Effector memory CD8-positive, alpha-beta T cell (primary cell): ENCODE measurements at regions not wholly inside any gene's neighbourhood (a gene's known extent, or its start where the extent isn't known, plus 50 kb on each side); places are given as distances from the start of the nearest gene placed in this dataset.

ENCODE experiments used
- ATAC-seq: fragments of 150-1000 bp; cut with Tn5 transposase; replicated peaks from 2 replicates; pipeline ENCODE4 v1.10.0; 2021; ENCODE audit warnings: mild to moderate bottlenecking, moderate library complexity
- DNase-seq, 3 experiments: peaks; one replicate each; pipeline ENCODE4 v3.0.0; 2021
- H3K27ac Mint-ChIP-seq, 2 donors: one replicate each; pipeline ENCODE4 v1.8.0; 2022; ENCODE audit warnings: mild to moderate bottlenecking in 2 of 2, mixed read lengths in 2 of 2, moderate library complexity in 2 of 2
- H3K27me3 Mint-ChIP-seq, 2 donors: one replicate each; pipeline ENCODE4 v1.8.0; 2022; ENCODE audit warnings: mixed read lengths in 2 of 2
- H3K36me3 Mint-ChIP-seq: one replicate; pipeline ENCODE4 v1.8.0; 2022; ENCODE audit warnings: mild to moderate bottlenecking, moderate library complexity, mixed read lengths; ENCODE audit not compliant: insufficient read depth
- H3K4me1 Mint-ChIP-seq, 2 donors: one replicate each; pipeline ENCODE4 v1.8.0; 2022; ENCODE audit warnings: low read depth in 2 of 2, mixed read lengths in 2 of 2
- H3K4me3 Mint-ChIP-seq, 2 donors: one replicate each; pipeline ENCODE4 v1.8.0; 2022; ENCODE audit warnings: mild to moderate bottlenecking in 2 of 2, mixed read lengths in 2 of 2, moderate library complexity in 2 of 2
- H3K9me3 Mint-ChIP-seq, 2 donors: one replicate each; pipeline ENCODE4 v1.8.0; 2022; ENCODE audit warnings: mixed read lengths in 2 of 2

- Mint-ChIP-seq H3K36me3 (no peaks in the 10 kb centered on the region), H3K27ac (no peak overlapping the region), H3K4me3 (no peak overlapping the region), H3K27me3 (no peaks in the 10 kb centered on the region), H3K9me3 (peaks cover 0 to 2% of the 10 kb centered on the region in 2 donors), H3K4me1 (no peaks in the 10 kb centered on the region)
- DNase-seq (no peak), ATAC-seq (no peak)
Measured at GRCh38 chr4:155564880-155565279, 101.8 kb upstream of the GUCY1A1 start.

DNA sequence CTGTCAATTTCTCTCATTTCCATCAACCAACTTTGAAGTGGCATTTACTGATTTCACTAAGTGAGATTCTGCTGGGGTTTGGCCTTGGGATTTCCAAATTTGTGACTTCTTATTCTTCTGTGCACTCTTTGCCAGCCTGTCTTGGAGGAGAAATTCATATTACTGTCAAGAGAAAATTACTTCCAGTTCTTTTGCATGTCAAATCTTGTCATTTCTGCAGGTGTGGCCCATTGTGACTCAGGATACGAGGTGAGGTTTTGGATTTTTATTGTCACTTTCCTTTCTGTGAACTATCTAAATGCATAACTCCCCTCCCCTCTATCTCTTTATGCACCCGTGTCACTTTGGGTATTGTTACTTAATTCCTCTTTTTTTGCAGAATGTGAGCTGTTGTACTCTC lies 102.6 kb upstream of the GUCY1A1 start:
- Mint-ChIP-seq H3K4me1 (no peaks in the 10 kb centered on the region), H3K9me3 (peaks cover 0 to 2% of the 10 kb centered on the region in 2 donors), H3K27ac (no peak overlapping the region), H3K27me3 (no peaks in the 10 kb centered on the region), H3K4me3 (no peak overlapping the region), H3K36me3 (no peaks in the 10 kb centered on the region)
- no peak for DNase-seq
- ATAC-seq = no peak

DNA sequence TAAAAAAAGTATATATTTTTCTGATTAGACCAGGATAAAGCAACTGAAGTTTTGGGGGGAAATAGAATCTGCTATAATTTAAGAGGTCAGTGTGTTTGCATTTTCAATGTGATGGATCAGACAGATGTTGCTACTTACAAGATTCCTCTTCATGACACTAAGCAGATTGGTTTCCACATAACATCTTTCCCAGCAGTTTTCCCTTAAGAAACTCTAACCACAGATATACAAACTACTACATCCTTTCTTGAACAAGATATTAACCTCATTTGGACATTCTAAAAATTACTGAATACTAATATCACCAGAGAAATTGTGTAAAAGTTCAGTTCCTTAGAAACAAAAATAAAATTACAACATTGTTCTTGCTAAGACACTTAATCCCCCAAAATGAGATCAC lies 106.7 kb upstream of the GUCY1A1 start:
- no peak for ATAC-seq
- no peak overlapping the region for H3K27ac Mint-ChIP-seq
- peaks cover 0 to 2% of the 10 kb centered on the region in 2 donors for H3K9me3 Mint-ChIP-seq
- no peaks in the 10 kb centered on the region for H3K27me3 Mint-ChIP-seq
- H3K36me3 Mint-ChIP-seq = peaks cover 3% of the 10 kb centered on the region
- H3K4me3 Mint-ChIP-seq = no peak overlapping the region
- no peaks in the 10 kb centered on the region for H3K4me1 Mint-ChIP-seq
- DNase-seq = no peak

DNA sequence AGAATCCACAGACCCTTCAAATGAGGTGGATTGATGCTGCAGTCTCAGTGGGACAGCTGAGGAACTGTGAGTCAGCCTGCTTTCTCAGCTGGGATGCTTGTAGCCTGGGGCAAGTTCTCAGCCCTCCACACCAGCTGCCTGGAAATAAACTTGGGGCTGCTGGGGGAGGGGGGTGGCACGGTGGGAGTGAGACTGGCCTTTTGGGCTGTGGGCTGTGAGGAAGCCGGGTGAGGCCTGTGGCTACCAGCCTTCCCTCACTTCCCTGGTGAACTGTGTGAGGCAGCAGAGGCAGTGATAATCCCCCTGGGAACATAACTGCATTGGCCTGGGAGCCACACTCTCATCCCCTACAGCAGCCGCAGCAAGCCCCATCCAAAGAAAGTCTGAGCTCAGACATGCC lies 114.5 kb upstream of the GUCY1A1 start:
- DNase-seq (no peak), ATAC-seq (no peak)
- H3K4me1 Mint-ChIP-seq = no peaks in the 10 kb centered on the region
- H3K9me3 Mint-ChIP-seq = peaks cover 0 to 6% of the 10 kb centered on the region in 2 donors
- peaks cover 3% of the 10 kb centered on the region for H3K36me3 Mint-ChIP-seq
- no peak overlapping the region for H3K27ac Mint-ChIP-seq
- H3K27me3 Mint-ChIP-seq = no peaks in the 10 kb centered on the region
- no peak overlapping the region for H3K4me3 Mint-ChIP-seq

DNA sequence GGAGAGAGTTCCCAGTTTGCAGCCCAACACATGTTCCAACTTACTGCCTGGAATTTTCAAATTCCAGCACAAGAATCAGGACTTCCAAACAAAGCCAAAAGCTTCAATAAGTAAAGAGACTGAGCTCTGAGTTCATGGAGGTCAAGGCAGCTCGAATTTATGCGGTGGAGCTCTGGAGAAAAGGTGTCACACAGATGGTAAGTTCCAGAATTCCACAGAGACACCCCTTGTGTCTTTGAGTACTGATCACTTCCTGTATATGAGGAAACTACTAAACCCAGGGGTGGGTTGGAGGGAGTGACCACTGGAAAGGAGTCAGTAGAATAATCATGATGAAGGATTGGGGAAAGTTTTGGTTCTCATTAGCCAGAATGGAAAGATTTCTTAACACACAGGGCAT lies 118.5 kb upstream of the GUCY1A1 start:
- ATAC-seq (no peak), DNase-seq (no peak)
- Mint-ChIP-seq H3K27me3 (no peaks in the 10 kb centered on the region), H3K9me3 (peaks cover 0 to 4% of the 10 kb centered on the region in 2 donors), H3K36me3 (no peaks in the 10 kb centered on the region), H3K4me3 (no peak overlapping the region), H3K27ac (no peak overlapping the region), H3K4me1 (no peaks in the 10 kb centered on the region)

- Mint-ChIP-seq H3K4me1 (no peaks in the 10 kb centered on the region), H3K27me3 (no peaks in the 10 kb centered on the region), H3K27ac (no peak overlapping the region), H3K36me3 (no peaks in the 10 kb centered on the region), H3K9me3 (peaks cover 0 to 1% of the 10 kb centered on the region in 2 donors), H3K4me3 (no peak overlapping the region)
- DNase-seq (no peak), ATAC-seq (no peak)
Measured at GRCh38 chr4:155546451-155546850, 120.2 kb upstream of the GUCY1A1 start.

DNA sequence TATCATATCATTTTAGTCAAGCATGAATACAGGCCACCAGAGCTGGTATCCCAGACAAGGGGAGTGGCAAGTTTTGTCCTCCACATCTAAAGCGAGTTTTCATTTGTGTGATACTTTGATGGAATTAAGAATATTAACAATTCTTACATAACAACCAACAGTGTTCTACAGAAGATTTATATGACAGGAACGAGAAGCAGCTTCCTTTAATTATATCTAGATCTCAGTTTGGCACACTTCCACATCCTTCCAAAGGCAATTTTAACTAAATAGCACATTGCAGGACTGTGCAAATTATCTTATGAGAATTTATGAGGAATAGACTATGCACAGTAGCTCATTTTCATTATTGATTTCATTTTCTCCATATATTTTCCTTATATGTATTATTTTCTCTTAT lies 121.2 kb upstream of the GUCY1A1 start:
- DNase-seq (no peak), ATAC-seq (no peak)
- Mint-ChIP-seq H3K27me3 (no peaks in the 10 kb centered on the region), H3K4me1 (no peaks in the 10 kb centered on the region), H3K27ac (no peak overlapping the region), H3K36me3 (no peaks in the 10 kb centered on the region), H3K4me3 (no peak overlapping the region), H3K9me3 (peaks cover 0 to 1% of the 10 kb centered on the region in 2 donors)

GRCh38 chr4:155544547-155544946 lies 122.1 kb upstream of the GUCY1A1 start:
- DNase-seq (no peak), ATAC-seq (no peak)
- Mint-ChIP-seq H3K4me1 (no peaks in the 10 kb centered on the region), H3K27me3 (no peaks in the 10 kb centered on the region), H3K36me3 (no peaks in the 10 kb centered on the region), H3K9me3 (peaks cover 0 to 1% of the 10 kb centered on the region in 2 donors), H3K27ac (no peak overlapping the region), H3K4me3 (no peak overlapping the region)

DNA sequence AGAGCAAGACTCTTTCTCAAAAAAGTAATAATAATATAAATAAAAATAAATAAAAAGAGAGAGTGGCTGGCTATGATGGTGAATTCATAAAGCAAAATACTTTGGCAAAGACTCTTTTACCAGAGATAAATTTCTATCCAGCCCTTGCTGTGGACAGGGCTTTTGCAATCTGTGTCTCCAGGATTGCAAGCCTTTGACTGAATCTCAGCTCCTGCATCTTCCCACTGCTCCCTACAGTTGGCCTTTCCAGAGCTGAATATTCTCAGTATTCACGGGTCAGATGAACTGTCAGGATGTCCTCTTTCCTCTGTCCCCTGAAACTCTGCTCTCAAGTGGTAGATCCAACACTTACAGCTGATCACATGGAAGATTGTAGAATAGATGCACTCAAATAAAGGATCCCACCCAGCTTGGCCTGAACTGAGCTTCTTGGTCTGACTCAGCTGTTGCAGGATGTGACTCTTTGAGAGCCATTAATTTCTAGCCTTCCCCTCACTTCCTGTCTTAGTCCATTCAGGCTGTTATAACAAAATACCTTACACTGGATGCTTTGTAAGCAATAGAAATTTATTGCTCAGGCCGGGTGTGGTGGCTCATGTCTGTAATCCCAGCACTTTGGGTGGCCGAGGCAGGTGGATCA lies 123.4 kb upstream of the GUCY1A1 start:
- DNase-seq (no peak), ATAC-seq (no peak)
- Mint-ChIP-seq H3K9me3 (peaks cover 0 to 1% of the 10 kb centered on the region in 2 donors), H3K4me1 (no peaks in the 10 kb centered on the region), H3K4me3 (no peak overlapping the region), H3K27ac (no peak overlapping the region), H3K36me3 (no peaks in the 10 kb centered on the region), H3K27me3 (no peaks in the 10 kb centered on the region)

DNA sequence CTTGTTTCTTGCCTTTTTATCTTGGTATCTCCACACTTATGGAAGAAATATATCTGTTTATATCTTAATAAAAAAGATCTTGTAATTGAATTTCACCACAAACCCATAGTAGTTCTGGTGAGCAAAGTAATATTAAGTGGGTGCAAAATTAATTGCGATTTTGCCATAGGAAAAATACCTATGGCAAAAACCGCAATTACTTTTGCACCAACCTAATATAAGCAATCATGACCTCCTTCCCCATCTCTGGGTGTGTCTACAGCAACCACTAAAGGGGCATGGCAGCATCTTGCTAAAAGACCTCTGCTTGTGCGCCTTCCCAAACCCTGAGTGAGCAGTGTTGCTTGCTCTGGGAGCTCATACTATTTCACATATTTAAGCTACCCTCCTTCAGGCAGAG lies 124.2 kb upstream of the GUCY1A1 start:
- ATAC-seq (no peak), DNase-seq (no peak)
- no peak overlapping the region for H3K4me3 Mint-ChIP-seq
- no peaks in the 10 kb centered on the region for H3K4me1 Mint-ChIP-seq
- H3K9me3 Mint-ChIP-seq = peaks cover 0 to 1% of the 10 kb centered on the region in 2 donors
- H3K27me3 Mint-ChIP-seq = no peaks in the 10 kb centered on the region
- no peaks in the 10 kb centered on the region for H3K36me3 Mint-ChIP-seq
- H3K27ac Mint-ChIP-seq = no peak overlapping the region

DNA sequence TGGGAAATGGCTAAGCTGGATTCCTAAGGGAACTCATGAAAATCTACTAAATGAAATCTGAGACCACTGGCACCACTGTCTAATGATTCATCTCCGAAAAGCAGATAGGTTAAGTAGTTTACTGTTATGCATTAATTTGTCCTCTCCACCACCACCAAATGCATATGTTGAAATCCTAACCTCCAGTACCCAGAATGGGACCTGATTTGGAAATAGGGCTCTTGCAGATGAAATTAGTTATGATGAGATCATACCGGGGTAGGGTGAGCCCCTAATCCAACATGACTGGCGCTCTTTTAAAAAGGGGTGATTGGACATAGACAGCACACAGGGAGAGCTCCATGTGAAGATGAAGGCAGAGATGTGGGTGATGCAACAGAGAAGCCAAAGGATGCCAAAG lies 124.9 kb upstream of the GUCY1A1 start:
- Mint-ChIP-seq H3K4me3 (no peak overlapping the region), H3K4me1 (no peaks in the 10 kb centered on the region), H3K27me3 (no peaks in the 10 kb centered on the region), H3K27ac (no peak overlapping the region), H3K36me3 (no peaks in the 10 kb centered on the region), H3K9me3 (no peaks in the 10 kb centered on the region)
- DNase-seq (no peak), ATAC-seq (no peak)

DNA sequence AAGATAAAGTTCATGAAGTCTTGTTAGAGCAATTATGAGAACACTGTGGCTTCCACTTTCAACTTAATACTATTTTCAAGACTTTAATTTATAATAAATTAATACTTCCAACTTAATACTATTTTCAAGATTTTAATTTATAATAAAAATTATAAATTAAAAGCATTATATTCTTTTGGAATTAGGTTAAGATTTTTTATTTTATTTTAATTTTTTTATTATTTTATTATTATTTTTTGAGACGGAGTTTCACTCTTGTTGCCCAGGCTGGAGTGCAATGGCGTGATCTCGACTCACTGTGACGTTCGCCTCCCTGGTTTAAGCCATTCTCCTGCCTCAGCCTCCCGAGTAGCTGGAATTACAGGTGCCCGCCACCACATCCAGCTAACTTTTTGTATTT lies 126.0 kb upstream of the GUCY1A1 start:
- Mint-ChIP-seq H3K4me3 (no peak overlapping the region), H3K36me3 (no peaks in the 10 kb centered on the region), H3K4me1 (no peaks in the 10 kb centered on the region), H3K9me3 (no peaks in the 10 kb centered on the region), H3K27ac (no peak overlapping the region), H3K27me3 (no peaks in the 10 kb centered on the region)
- DNase-seq = no peak
- ATAC-seq = no peak

- Mint-ChIP-seq H3K4me3 (no peak overlapping the region), H3K27ac (no peak overlapping the region)
Measured at GRCh38 chr4:155539746-155540145, 126.9 kb upstream of the GUCY1A1 start.

DNA sequence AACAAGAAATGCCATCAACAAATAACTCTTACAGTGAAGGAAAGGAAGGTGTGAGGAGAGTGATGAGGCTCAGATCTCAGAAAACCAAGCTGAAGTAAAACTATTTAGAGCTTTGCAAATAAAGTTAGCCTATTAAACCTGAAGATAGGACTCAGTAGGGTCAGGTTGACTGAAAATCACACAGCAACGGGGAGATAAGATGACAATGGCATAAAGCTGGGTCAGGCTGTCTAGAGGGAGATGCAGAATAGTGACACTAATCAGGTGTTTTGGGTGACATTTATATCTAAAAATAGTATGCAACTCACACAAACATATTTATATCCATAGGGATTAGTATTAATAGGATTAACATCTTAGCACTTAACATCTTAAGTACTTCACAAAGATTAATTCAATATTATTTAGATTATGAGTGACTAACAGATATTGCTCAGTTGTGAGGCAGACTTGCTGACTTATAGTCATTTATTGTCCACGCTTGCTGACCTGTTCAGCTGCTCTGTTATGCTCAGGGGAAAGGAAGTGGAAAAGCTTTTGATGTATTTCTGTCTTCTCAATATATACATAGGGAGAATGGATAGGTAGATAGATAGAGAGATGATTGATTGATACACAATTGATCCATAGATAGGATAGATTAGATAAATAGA lies 130.7 kb upstream of the GUCY1A1 start:
- H3K4me3 Mint-ChIP-seq = no peak overlapping the region
- no peaks in the 10 kb centered on the region for H3K4me1 Mint-ChIP-seq
- ATAC-seq = no peak
- H3K27ac Mint-ChIP-seq = no peak overlapping the region
- DNase-seq = no peak
- no peaks in the 10 kb centered on the region for H3K27me3 Mint-ChIP-seq
- peaks cover 0 to under 1% of the 10 kb centered on the region in 2 donors for H3K9me3 Mint-ChIP-seq
- H3K36me3 Mint-ChIP-seq = no peaks in the 10 kb centered on the region

More at GRCh38 chr4:155539746-155540145, 126.9 kb upstream of the GUCY1A1 start:
- H3K27me3 Mint-ChIP-seq = no peaks in the 10 kb centered on the region
- no peaks in the 10 kb centered on the region for H3K4me1 Mint-ChIP-seq
- DNase-seq = no peak
- no peaks in the 10 kb centered on the region for H3K36me3 Mint-ChIP-seq
- no peak for ATAC-seq
- H3K9me3 Mint-ChIP-seq = no peaks in the 10 kb centered on the region
